Brain microvascular endothelial cell (primary cell): ENCODE measurements at regions not wholly inside any gene's neighbourhood (a gene's known extent, or its start where the extent isn't known, plus 50 kb on each side); places are given as distances from the start of the nearest gene placed in this dataset.

Experiments
- DNase-seq: peaks from one replicate; pipeline ENCODE4 v3.0.0-alpha.2; 2020
- H3K27ac ChIP-seq: fragments of 250-450 bp; sonication (Bioruptor Pico); 2 replicates; pipeline ENCODE4 v1.5.1; 2020; ENCODE audit warnings: mild to moderate bottlenecking, moderate library complexity
- H3K27me3 ChIP-seq: fragments of 250-450 bp; sonication (Bioruptor Pico); replicated peaks from 2 replicates; pipeline ENCODE4 v1.5.1; 2020; ENCODE audit warnings: mild to moderate bottlenecking
- H3K36me3 ChIP-seq: fragments of 250-450 bp; sonication (Bioruptor Pico); replicated peaks from 2 replicates; pipeline ENCODE4 v1.5.1; 2020; ENCODE audit warnings: mild to moderate bottlenecking
- H3K4me3 ChIP-seq: 2 replicates; pipeline ENCODE4 v1.5.1; 2011; ENCODE audit warnings: low read depth, mild to moderate bottlenecking, control low read depth, low read length, moderate library complexity
- CTCF ChIP-seq: IDR thresholded peaks from 2 replicates; pipeline ENCODE4 v1.5.1; 2011; ENCODE audit warnings: low read depth, mild to moderate bottlenecking, moderate library complexity, low read length, control low read depth, inconsistent platforms; ENCODE audit errors: missing control alignments
- in situ Hi-C: cut with HindIII; loops from 2 replicates; pipeline ENCODE4 v1.10.0; 2017; ENCODE audit warnings: low sequenced_read_pairs, low pct_ligation_motif_present

GRCh38 chr5:23353286-23353685 lies 154.1 kb upstream of the PRDM9 start:
- Histone ChIP-seq H3K4me3 (no peak overlapping the region), H3K36me3 (no peaks in the 10 kb centered on the region), H3K27me3 (no peaks in the 10 kb centered on the region), H3K27ac (no peak overlapping the region)
- in situ Hi-C loops = no loop called here
- no peak for DNase-seq
- no peak for TF ChIP-seq CTCF

GRCh38 chr5:23352446-23352845 lies 155.0 kb upstream of the PRDM9 start:
- no peak for TF ChIP-seq CTCF
- Histone ChIP-seq H3K27me3 (no peaks in the 10 kb centered on the region), H3K36me3 (no peaks in the 10 kb centered on the region), H3K4me3 (no peak overlapping the region), H3K27ac (no peak overlapping the region)
- in situ Hi-C loops = no loop called here
- DNase-seq = no peak

- TF ChIP-seq CTCF = no peak
- Histone ChIP-seq H3K4me3 (no peak overlapping the region), H3K36me3 (no peaks in the 10 kb centered on the region), H3K27me3 (no peaks in the 10 kb centered on the region), H3K27ac (no peak overlapping the region)
- DNase-seq = no peak
- in situ Hi-C loops = no loop called here
These were observed 164.3 kb upstream of the PRDM9 start for GRCh38 chr5:23343121-23343520.

GRCh38 chr5:23332650-23333251 lies 174.7 kb upstream of the PRDM9 start:
- Histone ChIP-seq H3K4me3 (no peak overlapping the region), H3K36me3 (no peaks in the 10 kb centered on the region), H3K27ac (no peak overlapping the region), H3K27me3 (no peaks in the 10 kb centered on the region)
- DNase-seq = no peak
- peak; percentile 33 for TF ChIP-seq CTCF
- in situ Hi-C loops = no loop called here

GRCh38 chr5:23330726-23331125 lies 176.7 kb upstream of the PRDM9 start:
- TF ChIP-seq CTCF = no peak
- Histone ChIP-seq H3K4me3 (no peak overlapping the region), H3K27me3 (no peaks in the 10 kb centered on the region), H3K27ac (no peak overlapping the region), H3K36me3 (no peaks in the 10 kb centered on the region)
- DNase-seq = no peak
- in situ Hi-C loops = no loop called here

- Histone ChIP-seq H3K27ac (no peak overlapping the region), H3K4me3 (no peak overlapping the region), H3K36me3 (no peaks in the 10 kb centered on the region), H3K27me3 (no peaks in the 10 kb centered on the region)
- no peak for TF ChIP-seq CTCF
- in situ Hi-C loops = no loop called here
- DNase-seq = no peak
These were observed 187.5 kb upstream of the PRDM9 start for GRCh38 chr5:23319901-23320300.
